NCI-H1048 (cell line): ENCODE measurements at regions not wholly inside any gene's neighbourhood (a gene's known extent, or its start where the extent isn't known, plus 50 kb on each side); places are given as distances from the start of the nearest gene placed in this dataset.
"Not testable (repeated sequence)": the region's sequence is repeated elsewhere in the genome, so short reads cannot be mapped to it uniquely, and the experiment has no call there.

ENCODE experiments used
- DNase-seq: peaks from one replicate; lab custom pipeline; 2025; lab: John Stamatoyannopoulos, UW

- DNase-seq = no peak
These were observed 50.9 kb upstream of the OSTN start for GRCh38 chr3:191148131-191148530.

GRCh38 chr3:191143224-191143623 is 55.8 kb upstream of the OSTN start:
- no peak for DNase-seq

GRCh38 chr3:191141728-191142127 is 57.3 kb upstream of the OSTN start:
- no peak for DNase-seq

- no peak for DNase-seq
These were observed 59.3 kb upstream of the OSTN start for GRCh38 chr3:191139736-191140135.

GRCh38 chr3:191138937-191139336 is 60.1 kb upstream of the OSTN start:
- DNase-seq = no peak

GRCh38 chr3:191137708-191138107 is 61.3 kb upstream of the OSTN start:
- DNase-seq = no peak

- DNase-seq = no peak
These were observed 62.7 kb upstream of the OSTN start for GRCh38 chr3:191136347-191136746.

GRCh38 chr3:191135175-191135574 is 63.9 kb upstream of the OSTN start:
- no peak for DNase-seq

GRCh38 chr3:191133359-191133758 is 65.7 kb upstream of the OSTN start:
- DNase-seq = no peak

- no peak for DNase-seq
These were observed 67.7 kb upstream of the OSTN start for GRCh38 chr3:191131305-191131704.

- not testable (repeated sequence) for DNase-seq
These were observed 74.2 kb upstream of the OSTN start for GRCh38 chr3:191124891-191125290.

GRCh38 chr3:191123946-191124345 is 75.1 kb upstream of the OSTN start:
- DNase-seq = no peak

- no peak for DNase-seq
These were observed 75.8 kb upstream of the OSTN start for GRCh38 chr3:191123231-191123630.

GRCh38 chr3:191120447-191121298 is 78.4 kb upstream of the OSTN start:
- DNase-seq = no peak

- no peak for DNase-seq
These were observed 79.4 kb upstream of the OSTN start for GRCh38 chr3:191119415-191120295.

GRCh38 chr3:191111722-191112121 is 87.3 kb upstream of the OSTN start:
- DNase-seq = no peak

- DNase-seq = no peak
These were observed 93.6 kb upstream of the OSTN start for GRCh38 chr3:191105418-191105817.

GRCh38 chr3:191100516-191100915 is 98.5 kb upstream of the OSTN start:
- no peak for DNase-seq

- no peak for DNase-seq
These were observed 104.8 kb upstream of the OSTN start for GRCh38 chr3:191094057-191094845.

GRCh38 chr3:191087391-191087790 is 111.7 kb upstream of the OSTN start:
- DNase-seq = no peak

- DNase-seq = no peak
These were observed 114.0 kb upstream of the OSTN start for GRCh38 chr3:191085091-191085490.

GRCh38 chr3:191078913-191079312 is 120.1 kb upstream of the OSTN start:
- not testable (repeated sequence) for DNase-seq
